Muscle layer of duodenum (tissue), 2 donors: ENCODE measurements at regions not wholly inside any gene's neighbourhood (a gene's known extent, or its start where the extent isn't known, plus 50 kb on each side); places are given as distances from the start of the nearest gene placed in this dataset.

Source experiments
- H3K27ac ChIP-seq: one replicate; pipeline ENCODE4 v1.7.0; 2013; ENCODE audit warnings: mild to moderate bottlenecking, low read length
- H3K27me3 ChIP-seq: one replicate; pipeline ENCODE4 v1.7.0; 2013; ENCODE audit warnings: low read depth, mild to moderate bottlenecking, control low read depth, low read length
- H3K36me3 ChIP-seq, 2 donors: one replicate each; pipeline ENCODE4 v1.7.0; 2013; ENCODE audit warnings: low read length in 2 of 2, control low read depth in 1 of 2, mild to moderate bottlenecking in 1 of 2; ENCODE audit not compliant: insufficient read depth in 2 of 2, control insufficient read depth in 1 of 2
- H3K4me1 ChIP-seq, 2 donors: one replicate each; pipeline ENCODE4 v1.7.0; 2013; ENCODE audit warnings: low read length in 2 of 2, mild to moderate bottlenecking in 2 of 2, control low read depth in 1 of 2, moderate library complexity in 1 of 2; ENCODE audit not compliant: insufficient read depth in 2 of 2, control insufficient read depth in 1 of 2
- H3K4me3 ChIP-seq, 2 donors: one replicate each; pipeline ENCODE4 v1.7.0; 2013; ENCODE audit warnings: low read length in 2 of 2, low read depth in 1 of 2, mild to moderate bottlenecking in 1 of 2
- H3K9me3 ChIP-seq, 2 donors: one replicate each; pipeline ENCODE4 v1.7.0; 2013; ENCODE audit warnings: low read length in 2 of 2, control low read depth in 1 of 2, mild to moderate bottlenecking in 1 of 2; ENCODE audit not compliant: control insufficient read depth in 1 of 2
- donor health status: healthy.

- peaks cover 5% of the 10 kb centered on the region in 2 donors for H3K4me1 ChIP-seq
- H3K36me3 ChIP-seq = no peaks in the 10 kb centered on the region
- H3K9me3 ChIP-seq = peaks cover 1 to 2% of the 10 kb centered on the region in 2 donors
- no peaks in the 10 kb centered on the region for H3K27me3 ChIP-seq
- no peak overlapping the region for H3K27ac ChIP-seq
- H3K4me3 ChIP-seq = no peak overlapping the region
Measured at GRCh38 chr17:69853541-69854224, 221.3 kb upstream of the KCNJ16 start.

GRCh38 chr17:69854225-69854780 lies 220.7 kb upstream of the KCNJ16 start:
- peaks cover 5% of the 10 kb centered on the region in 2 donors for H3K4me1 ChIP-seq
- H3K27me3 ChIP-seq = no peaks in the 10 kb centered on the region
- no peak overlapping the region for H3K27ac ChIP-seq
- H3K9me3 ChIP-seq = peaks cover 3 to 4% of the 10 kb centered on the region in 2 donors
- H3K4me3 ChIP-seq = no peak overlapping the region
- H3K36me3 ChIP-seq = no peaks in the 10 kb centered on the region

- Histone ChIP-seq H3K9me3 (peaks cover 4 to 7% of the 10 kb centered on the region in 2 donors), H3K4me1 (peaks cover 5% of the 10 kb centered on the region in 2 donors), H3K27me3 (no peaks in the 10 kb centered on the region), H3K27ac (no peak overlapping the region), H3K36me3 (no peaks in the 10 kb centered on the region), H3K4me3 (no peak overlapping the region)
Measured at GRCh38 chr17:69856946-69857345, 218.1 kb upstream of the KCNJ16 start.

GRCh38 chr17:69857412-69857835 lies 217.6 kb upstream of the KCNJ16 start:
- Histone ChIP-seq H3K27ac (no peak overlapping the region), H3K36me3 (no peaks in the 10 kb centered on the region), H3K9me3 (peaks cover 4 to 7% of the 10 kb centered on the region in 2 donors), H3K4me3 (no peak overlapping the region), H3K4me1 (peaks cover 5% of the 10 kb centered on the region in 2 donors), H3K27me3 (no peaks in the 10 kb centered on the region)

GRCh38 chr17:69858460-69858859 lies 216.6 kb upstream of the KCNJ16 start:
- Histone ChIP-seq H3K36me3 (no peaks in the 10 kb centered on the region), H3K27me3 (no peaks in the 10 kb centered on the region), H3K4me3 (no peak overlapping the region), H3K27ac (no peak overlapping the region), H3K4me1 (peaks cover under 1 to 5% of the 10 kb centered on the region in 2 donors), H3K9me3 (peaks cover 4 to 7% of the 10 kb centered on the region in 2 donors)

GRCh38 chr17:69860142-69860680 lies 214.8 kb upstream of the KCNJ16 start:
- Histone ChIP-seq H3K9me3 (peaks cover 4 to 7% of the 10 kb centered on the region in 2 donors), H3K27ac (no peak overlapping the region), H3K27me3 (no peaks in the 10 kb centered on the region), H3K36me3 (no peaks in the 10 kb centered on the region), H3K4me3 (no peak overlapping the region), H3K4me1 (no peaks in the 10 kb centered on the region)

- no peaks in the 10 kb centered on the region for H3K27me3 ChIP-seq
- peaks cover 0 to 4% of the 10 kb centered on the region in 2 donors for H3K9me3 ChIP-seq
- no peak overlapping the region for H3K27ac ChIP-seq
- H3K4me1 ChIP-seq = no peaks in the 10 kb centered on the region
- no peaks in the 10 kb centered on the region for H3K36me3 ChIP-seq
- no peak overlapping the region for H3K4me3 ChIP-seq
Measured at GRCh38 chr17:69864462-69864861, 210.6 kb upstream of the KCNJ16 start.

GRCh38 chr17:69869667-69870066 lies 205.4 kb upstream of the KCNJ16 start:
- H3K4me1 ChIP-seq = peaks cover 0 to 4% of the 10 kb centered on the region in 2 donors
- no peaks in the 10 kb centered on the region for H3K9me3 ChIP-seq
- H3K27ac ChIP-seq = no peak overlapping the region
- H3K4me3 ChIP-seq = no peak overlapping the region
- H3K36me3 ChIP-seq = no peaks in the 10 kb centered on the region
- H3K27me3 ChIP-seq = no peaks in the 10 kb centered on the region

- H3K27ac ChIP-seq = no peak overlapping the region
- no peaks in the 10 kb centered on the region for H3K36me3 ChIP-seq
- no peaks in the 10 kb centered on the region for H3K27me3 ChIP-seq
- H3K4me1 ChIP-seq = peaks cover 0 to 4% of the 10 kb centered on the region in 2 donors
- no peak overlapping the region for H3K4me3 ChIP-seq
- no peaks in the 10 kb centered on the region for H3K9me3 ChIP-seq
Measured at GRCh38 chr17:69870091-69870530, 204.9 kb upstream of the KCNJ16 start.

- peaks cover 0 to 4% of the 10 kb centered on the region in 2 donors for H3K4me1 ChIP-seq
- no peaks in the 10 kb centered on the region for H3K27me3 ChIP-seq
- H3K9me3 ChIP-seq = no peaks in the 10 kb centered on the region
- H3K4me3 ChIP-seq = no peak overlapping the region
- H3K27ac ChIP-seq = no peak overlapping the region
- H3K36me3 ChIP-seq = no peaks in the 10 kb centered on the region
Measured at GRCh38 chr17:69870751-69871199, 204.2 kb upstream of the KCNJ16 start.

- Histone ChIP-seq H3K27me3 (no peaks in the 10 kb centered on the region), H3K9me3 (no peaks in the 10 kb centered on the region), H3K27ac (no peak overlapping the region)
Measured at GRCh38 chr17:69871318-69871717, 203.7 kb upstream of the KCNJ16 start.

More at GRCh38 chr17:69871318-69871717, 203.7 kb upstream of the KCNJ16 start:
- Histone ChIP-seq H3K36me3 (no peaks in the 10 kb centered on the region), H3K4me1 (peaks cover 0 to 4% of the 10 kb centered on the region in 2 donors), H3K4me3 (no peak overlapping the region)
